ENCODE measurements at regions not wholly inside any gene's neighbourhood (a gene's known extent, or its start where the extent isn't known, plus 50 kb on each side); places are given as distances from the start of the nearest gene placed in this dataset.

DNA sequence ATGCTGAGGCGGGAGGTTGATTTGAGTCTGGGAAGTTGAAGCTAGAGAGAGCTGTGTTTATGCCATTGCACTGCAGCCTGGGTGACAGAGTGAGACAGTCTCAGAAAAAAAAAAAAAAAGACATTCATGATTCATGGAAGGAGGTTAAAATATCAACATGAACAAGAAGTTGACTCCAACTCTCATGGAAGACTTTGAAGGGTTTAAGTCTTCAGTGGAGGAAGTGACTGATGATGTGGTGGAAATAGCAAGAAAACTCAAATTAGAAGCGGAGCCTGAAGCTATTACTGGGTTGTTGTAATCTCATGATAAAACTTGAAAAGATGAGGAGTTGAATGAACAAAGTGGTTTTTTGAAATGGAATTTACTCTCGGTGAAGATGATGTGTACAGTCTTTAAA lies 491.8 kb downstream of the SQOR start:
- TF ChIP-seq, protein P1, sequence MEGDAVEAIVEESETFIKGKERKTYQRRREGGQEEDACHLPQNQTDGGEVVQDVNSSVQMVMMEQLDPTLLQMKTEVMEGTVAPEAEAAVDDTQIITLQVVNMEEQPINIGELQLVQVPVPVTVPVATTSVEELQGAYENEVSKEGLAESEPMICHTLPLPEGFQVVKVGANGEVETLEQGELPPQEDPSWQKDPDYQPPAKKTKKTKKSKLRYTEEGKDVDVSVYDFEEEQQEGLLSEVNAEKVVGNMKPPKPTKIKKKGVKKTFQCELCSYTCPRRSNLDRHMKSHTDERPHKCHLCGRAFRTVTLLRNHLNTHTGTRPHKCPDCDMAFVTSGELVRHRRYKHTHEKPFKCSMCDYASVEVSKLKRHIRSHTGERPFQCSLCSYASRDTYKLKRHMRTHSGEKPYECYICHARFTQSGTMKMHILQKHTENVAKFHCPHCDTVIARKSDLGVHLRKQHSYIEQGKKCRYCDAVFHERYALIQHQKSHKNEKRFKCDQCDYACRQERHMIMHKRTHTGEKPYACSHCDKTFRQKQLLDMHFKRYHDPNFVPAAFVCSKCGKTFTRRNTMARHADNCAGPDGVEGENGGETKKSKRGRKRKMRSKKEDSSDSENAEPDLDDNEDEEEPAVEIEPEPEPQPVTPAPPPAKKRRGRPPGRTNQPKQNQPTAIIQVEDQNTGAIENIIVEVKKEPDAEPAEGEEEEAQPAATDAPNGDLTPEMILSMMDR (IDR thresholded peaks at IDR 0.05; ENCODE audit: low read depth, low read length): no peak
- TF ChIP-seq POLR2A (IDR thresholded peaks at IDR 0.05; ENCODE audit: extremely low read depth, insufficient read length): no peak
- no peak for TF ChIP-seq MAX (IDR thresholded peaks at IDR 0.05; ENCODE audit: low read depth, low read length)
- TF ChIP-seq MYC (IDR thresholded peaks at IDR 0.05; ENCODE audit: low read depth, low read length): no peak
